Activated CD8-positive, alpha-beta memory T cell treated with anti-CD3 and anti-CD28 coated beads for 48 hours (primary cell): ENCODE measurements at regions not wholly inside any gene's neighbourhood (a gene's known extent, or its start where the extent isn't known, plus 50 kb on each side); places are given as distances from the start of the nearest gene placed in this dataset.

Source experiments
- DNase-seq, 3 experiments: peaks; one replicate each; pipeline ENCODE4 v3.0.0-alpha.2; 2020; ENCODE audit warnings: low read depth in 2 of 3, low spot score in 2 of 3

GRCh38 chr5:165423697-165424299 is 1918.4 kb downstream of the MAT2B start:
- no peak for DNase-seq

- no peak for DNase-seq
Observed at GRCh38 chr5:165425594-165425993, 1920.2 kb downstream of the MAT2B start.

GRCh38 chr5:165448753-165449152 is 1943.3 kb downstream of the MAT2B start:
- DNase-seq = no peak

GRCh38 chr5:165457859-165458481 is 1952.6 kb downstream of the MAT2B start:
- no peak for DNase-seq

- no peak for DNase-seq
Observed at GRCh38 chr5:165459232-165459631, 1953.8 kb downstream of the MAT2B start.

GRCh38 chr5:165460911-165461310 is 1955.5 kb downstream of the MAT2B start:
- DNase-seq = no peak

GRCh38 chr5:165477546-165477945 is 1972.1 kb downstream of the MAT2B start:
- no peak for DNase-seq

- DNase-seq = no peak
Observed at GRCh38 chr5:165495829-165496380, 1990.5 kb downstream of the MAT2B start.

GRCh38 chr5:165497707-165498106 is 1992.3 kb downstream of the MAT2B start:
- DNase-seq = no peak

GRCh38 chr5:165502893-165503691 is 1997.7 kb downstream of the MAT2B start:
- no peak for DNase-seq

GRCh38 chr5:165504674-165505073 is 1999.3 kb downstream of the MAT2B start:
- no peak for DNase-seq

GRCh38 chr5:165508286-165508685 is 2002.9 kb downstream of the MAT2B start:
- DNase-seq = no peak

- no peak for DNase-seq
Observed at GRCh38 chr5:165508861-165509260, 2003.4 kb downstream of the MAT2B start.

GRCh38 chr5:165521816-165522610 is 2016.6 kb downstream of the MAT2B start:
- DNase-seq = no peak

- DNase-seq = no peak
Observed at GRCh38 chr5:165525271-165525670, 2019.9 kb downstream of the MAT2B start.

GRCh38 chr5:165526357-165526756 is 2020.9 kb downstream of the MAT2B start:
- DNase-seq = no peak

GRCh38 chr5:165527577-165527976 is 2022.2 kb downstream of the MAT2B start:
- DNase-seq = no peak

- no peak for DNase-seq
Observed at GRCh38 chr5:165538065-165538464, 2032.6 kb downstream of the MAT2B start.

GRCh38 chr5:165559645-165560044 is 2054.2 kb downstream of the MAT2B start:
- no peak for DNase-seq

- no peak for DNase-seq
Observed at GRCh38 chr5:165560648-165561047, 2055.2 kb downstream of the MAT2B start.

GRCh38 chr5:165565911-165566310 is 2060.5 kb downstream of the MAT2B start:
- no peak for DNase-seq
